ENCODE measurements at regions not wholly inside any gene's neighbourhood (a gene's known extent, or its start where the extent isn't known, plus 50 kb on each side); places are given as distances from the start of the nearest gene placed in this dataset.
"Not testable (repeated sequence)": the region's sequence is repeated elsewhere in the genome, so short reads cannot be mapped to it uniquely, and the experiment has no call there.

DNA sequence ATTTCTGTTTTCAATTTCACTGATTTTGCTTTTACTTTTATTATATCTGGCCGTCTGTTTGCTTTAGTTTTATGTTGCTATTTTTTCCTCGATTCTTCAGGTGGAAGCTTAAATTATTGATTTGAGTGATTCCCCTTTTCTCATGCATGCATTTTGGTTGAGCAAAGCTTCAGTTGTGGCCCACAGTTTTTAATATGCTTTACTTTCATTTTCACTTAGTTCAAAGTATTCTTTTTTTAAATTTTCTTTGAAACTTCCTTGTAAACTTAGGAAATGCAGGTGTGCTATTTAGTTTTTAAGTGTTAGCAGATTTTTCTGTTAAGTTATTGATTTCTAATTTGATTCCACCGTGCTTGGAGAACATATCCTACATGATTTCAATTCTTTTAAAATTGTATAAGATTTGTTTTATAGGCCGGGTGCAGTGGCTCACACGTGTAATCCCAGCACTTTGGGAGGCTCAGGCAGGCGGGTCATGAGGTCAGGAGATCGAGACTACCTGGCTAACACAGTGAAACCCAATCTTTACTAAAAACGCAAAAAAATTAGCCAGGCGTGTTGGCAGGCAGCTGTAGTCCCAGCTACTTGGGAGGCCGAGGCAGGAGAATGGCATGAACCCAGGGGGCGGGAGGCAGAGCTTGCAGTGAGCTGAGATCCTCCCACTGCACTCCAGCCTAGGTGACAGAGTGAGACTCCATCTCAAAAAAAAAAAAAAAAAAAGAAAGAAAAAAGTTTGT, 531.2 kb downstream of the KIF2B start:
- DNase-seq (ENCODE audit: low read depth, low spot score) (no peak), FAIRE-seq (no peak)
- Histone ChIP-seq H3K4me3 (ENCODE audit: control insufficient read depth in 2 of 3, extremely low read depth in 1 of 3, insufficient read depth in 2 of 3, low read depth in 1 of 3, low read length in 3 of 3) (no peak overlapping the region), H3K27ac (ENCODE audit: control insufficient read depth, insufficient read depth, low read length) (no peak overlapping the region), H3K27me3 (ENCODE audit: control insufficient read depth, extremely low read depth, insufficient read depth, low read length) (no peaks in the 10 kb centered on the region), H3K9me3 (ENCODE audit: control insufficient read depth, low read depth, low read length) (no peaks in the 10 kb centered on the region), H3K9ac (ENCODE audit: control insufficient read depth, extremely low read depth, insufficient read depth, low read length) (no peak overlapping the region), H2AFZ (ENCODE audit: control insufficient read depth, low read length) (no peak overlapping the region), H3K4me1 (ENCODE audit: control insufficient read depth, extremely low read depth, insufficient read depth, low read length) (no peaks in the 10 kb centered on the region), H3K9me1 (ENCODE audit: control insufficient read depth, extremely low read depth, insufficient read depth, low read length) (no peaks in the 10 kb centered on the region), H3K36me3 (ENCODE audit: control insufficient read depth in 2 of 2, extremely low read depth in 1 of 2, insufficient read depth in 2 of 2, low read length in 2 of 2) (no peaks in the 10 kb centered on the region), H3K4me2 (ENCODE audit: control insufficient read depth, extremely low read depth, insufficient read depth, low read depth, low read length) (no peak overlapping the region), H4K20me1 (ENCODE audit: control insufficient read depth, extremely low read depth, insufficient read depth, low read length) (no peaks in the 10 kb centered on the region), H3K79me2 (ENCODE audit: control insufficient read depth, insufficient read depth, low read length) (no peaks in the 10 kb centered on the region)
- TF ChIP-seq EZH2 (IDR thresholded peaks at IDR 0.05; ENCODE audit: low read length) = no peak
- TF ChIP-seq, protein P1, sequence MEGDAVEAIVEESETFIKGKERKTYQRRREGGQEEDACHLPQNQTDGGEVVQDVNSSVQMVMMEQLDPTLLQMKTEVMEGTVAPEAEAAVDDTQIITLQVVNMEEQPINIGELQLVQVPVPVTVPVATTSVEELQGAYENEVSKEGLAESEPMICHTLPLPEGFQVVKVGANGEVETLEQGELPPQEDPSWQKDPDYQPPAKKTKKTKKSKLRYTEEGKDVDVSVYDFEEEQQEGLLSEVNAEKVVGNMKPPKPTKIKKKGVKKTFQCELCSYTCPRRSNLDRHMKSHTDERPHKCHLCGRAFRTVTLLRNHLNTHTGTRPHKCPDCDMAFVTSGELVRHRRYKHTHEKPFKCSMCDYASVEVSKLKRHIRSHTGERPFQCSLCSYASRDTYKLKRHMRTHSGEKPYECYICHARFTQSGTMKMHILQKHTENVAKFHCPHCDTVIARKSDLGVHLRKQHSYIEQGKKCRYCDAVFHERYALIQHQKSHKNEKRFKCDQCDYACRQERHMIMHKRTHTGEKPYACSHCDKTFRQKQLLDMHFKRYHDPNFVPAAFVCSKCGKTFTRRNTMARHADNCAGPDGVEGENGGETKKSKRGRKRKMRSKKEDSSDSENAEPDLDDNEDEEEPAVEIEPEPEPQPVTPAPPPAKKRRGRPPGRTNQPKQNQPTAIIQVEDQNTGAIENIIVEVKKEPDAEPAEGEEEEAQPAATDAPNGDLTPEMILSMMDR (optimal IDR thresholded peaks at IDR 0.05 in 1 of 3, IDR thresholded peaks at IDR 0.05 in 1 of 3, conservative IDR thresholded peaks at IDR 0.05 in 1 of 3; ENCODE audit: extremely low read depth in 1 of 3, insufficient read depth in 2 of 3, low read length in 3 of 3) = no peak
- dilution Hi-C loops (cut with MboI; ENCODE audit: extremely low pct_ligation_motif_present, low sequenced_read_pairs) = no loop called here

DNA sequence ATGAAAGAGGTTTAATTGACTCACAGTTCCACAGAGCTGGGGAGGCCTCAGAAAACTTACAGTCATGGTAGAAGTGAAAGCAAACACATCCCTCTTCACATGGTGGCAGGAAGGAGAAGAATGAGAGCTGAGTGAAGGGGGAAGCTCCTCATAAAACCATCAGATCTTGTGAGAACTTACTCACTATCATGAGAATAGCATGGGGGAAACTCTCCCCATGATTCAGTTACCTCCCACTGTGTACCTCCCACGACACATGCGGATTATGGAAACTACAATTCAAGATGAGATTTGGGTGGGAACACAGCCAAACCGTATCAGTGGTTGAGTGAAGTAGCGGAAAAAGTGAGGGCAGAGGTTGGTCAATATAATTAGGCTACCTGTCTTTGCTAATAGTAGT, 538.3 kb downstream of the KIF2B start:
- H3K27me3 ChIP-seq (ENCODE audit: control insufficient read depth, extremely low read depth, insufficient read depth, low read length); H3K4me1 ChIP-seq (ENCODE audit: control insufficient read depth, extremely low read depth, insufficient read depth, low read length); DNase-seq (ENCODE audit: low read depth, low spot score); H3K9ac ChIP-seq (ENCODE audit: control insufficient read depth, extremely low read depth, insufficient read depth, low read length); H3K27ac ChIP-seq (ENCODE audit: control insufficient read depth, insufficient read depth, low read length); H3K4me2 ChIP-seq (ENCODE audit: control insufficient read depth, extremely low read depth, insufficient read depth, low read depth, low read length); H3K9me1 ChIP-seq (ENCODE audit: control insufficient read depth, extremely low read depth, insufficient read depth, low read length); H3K9me3 ChIP-seq (ENCODE audit: control insufficient read depth, low read depth, low read length); H2AFZ ChIP-seq (ENCODE audit: control insufficient read depth, low read length); H3K79me2 ChIP-seq (ENCODE audit: control insufficient read depth, insufficient read depth, low read length); dilution Hi-C loops (cut with MboI; ENCODE audit: extremely low pct_ligation_motif_present, low sequenced_read_pairs); H4K20me1 ChIP-seq (ENCODE audit: control insufficient read depth, extremely low read depth, insufficient read depth, low read length); H3K36me3 ChIP-seq (ENCODE audit: control insufficient read depth in 2 of 2, extremely low read depth in 1 of 2, insufficient read depth in 2 of 2, low read length in 2 of 2); H3K4me3 ChIP-seq (ENCODE audit: control insufficient read depth in 2 of 3, extremely low read depth in 1 of 3, insufficient read depth in 2 of 3, low read depth in 1 of 3, low read length in 3 of 3); FAIRE-seq: not testable (repeated sequence)

DNA sequence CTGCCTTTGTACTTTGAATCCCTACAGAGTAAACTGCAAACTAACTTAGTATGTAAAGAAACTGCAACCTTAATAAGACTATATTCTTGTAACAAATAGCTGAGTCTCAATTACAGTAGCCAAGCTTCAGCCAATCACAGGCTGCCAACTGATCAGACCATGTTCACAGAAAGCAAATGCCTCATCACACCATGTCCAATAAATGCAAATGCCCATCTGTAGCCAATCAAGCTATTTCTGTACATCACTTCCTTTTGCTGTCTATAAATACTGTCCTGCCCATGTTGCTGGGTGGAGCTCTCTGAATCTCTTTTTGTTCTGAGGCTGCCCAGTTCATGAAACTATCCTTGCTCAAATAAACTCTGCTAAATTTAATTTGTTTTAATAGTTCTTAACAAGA, 531.7 kb upstream of the TOM1L1 start:
- Histone ChIP-seq H4K20me1 (ENCODE audit: control insufficient read depth, extremely low read depth, insufficient read depth, low read length) (no peaks in the 10 kb centered on the region), H3K79me2 (ENCODE audit: control insufficient read depth, insufficient read depth, low read length) (no peaks in the 10 kb centered on the region), H3K4me3 (ENCODE audit: control insufficient read depth in 2 of 3, extremely low read depth in 1 of 3, insufficient read depth in 2 of 3, low read depth in 1 of 3, low read length in 3 of 3) (no peak overlapping the region), H3K27ac (ENCODE audit: control insufficient read depth, insufficient read depth, low read length) (no peak overlapping the region), H3K27me3 (ENCODE audit: control insufficient read depth, extremely low read depth, insufficient read depth, low read length) (no peaks in the 10 kb centered on the region), H3K9me3 (ENCODE audit: control insufficient read depth, low read depth, low read length) (no peaks in the 10 kb centered on the region), H3K4me2 (ENCODE audit: control insufficient read depth, extremely low read depth, insufficient read depth, low read depth, low read length) (no peak overlapping the region), H3K36me3 (ENCODE audit: control insufficient read depth in 2 of 2, extremely low read depth in 1 of 2, insufficient read depth in 2 of 2, low read length in 2 of 2) (no peaks in the 10 kb centered on the region), H3K4me1 (ENCODE audit: control insufficient read depth, extremely low read depth, insufficient read depth, low read length) (no peaks in the 10 kb centered on the region), H3K9ac (ENCODE audit: control insufficient read depth, extremely low read depth, insufficient read depth, low read length) (no peak overlapping the region), H3K9me1 (ENCODE audit: control insufficient read depth, extremely low read depth, insufficient read depth, low read length) (no peaks in the 10 kb centered on the region), H2AFZ (ENCODE audit: control insufficient read depth, low read length) (no peak overlapping the region)
- no peak for FAIRE-seq
- dilution Hi-C loops (cut with MboI; ENCODE audit: extremely low pct_ligation_motif_present, low sequenced_read_pairs) = no loop called here
- TF ChIP-seq, protein P1 (optimal IDR thresholded peaks at IDR 0.05 in 1 of 3, IDR thresholded peaks at IDR 0.05 in 1 of 3, conservative IDR thresholded peaks at IDR 0.05 in 1 of 3; ENCODE audit: extremely low read depth in 1 of 3, insufficient read depth in 2 of 3, low read length in 3 of 3) = no peak
- no peak for TF ChIP-seq EZH2 (IDR thresholded peaks at IDR 0.05; ENCODE audit: low read length)
- DNase-seq (ENCODE audit: low read depth, low spot score) = no peak
